Keratinocyte (primary cell): ENCODE measurements at regions not wholly inside any gene's neighbourhood (a gene's known extent, or its start where the extent isn't known, plus 50 kb on each side); places are given as distances from the start of the nearest gene placed in this dataset.
"Not testable (repeated sequence)": the region's sequence is repeated elsewhere in the genome, so short reads cannot be mapped to it uniquely, and the experiment has no call there.

Source experiments
- DNase-seq: peaks from one replicate; pipeline ENCODE4 v3.0.0-alpha.2; 2011; ENCODE audit warnings: low read depth, missing footprints, low spot score
- FAIRE-seq: peaks from 2 replicates; lab custom pipeline; 2011; peaks lifted over from hg19 to GRCh38; lab: Jason Lieb, UNC
- H2AFZ ChIP-seq: 2 replicates; pipeline ENCODE4 v1.6.0; 2012; ENCODE audit warnings: low read length, control low read depth, inconsistent platforms; ENCODE audit not compliant: control insufficient read depth
- H3K27ac ChIP-seq: 2 replicates; pipeline ENCODE4 v1.5.1; 2011; ENCODE audit warnings: low read length; ENCODE audit not compliant: control insufficient read depth, insufficient read depth
- H3K27me3 ChIP-seq: 3 replicates; pipeline ENCODE4 v1.6.0; 2011; ENCODE audit warnings: low read length; ENCODE audit not compliant: control insufficient read depth, insufficient read depth; ENCODE audit errors: extremely low read depth
- H3K36me3 ChIP-seq, 2 experiments: 2 replicates in 1 of 2; 3 replicates in 1 of 2; pipeline ENCODE4 v1.5.1; 2011; ENCODE audit warnings: low read length in 2 of 2, mild to moderate bottlenecking in 1 of 2; ENCODE audit not compliant: control insufficient read depth in 2 of 2, insufficient read depth in 2 of 2; ENCODE audit errors: extremely low read depth in 1 of 2
- H3K4me1 ChIP-seq: 3 replicates; pipeline ENCODE4 v1.5.1; 2011; ENCODE audit warnings: low read length; ENCODE audit not compliant: control insufficient read depth, insufficient read depth; ENCODE audit errors: extremely low read depth
- H3K4me2 ChIP-seq: 3 replicates; pipeline ENCODE4 v1.6.0; 2011; ENCODE audit warnings: low read depth, low read length; ENCODE audit not compliant: control insufficient read depth, insufficient read depth; ENCODE audit errors: extremely low read depth
- H3K4me3 ChIP-seq, 3 experiments: fragments of 200-600 bp in 1 of 3; sonication (generic) in 1 of 3; 2 replicates in 2 of 3; 3 replicates in 1 of 3; pipeline ENCODE4 v1.5.1; 2011 to 2016; ENCODE audit warnings: low read length in 3 of 3, mild to moderate bottlenecking in 3 of 3, control low read depth in 2 of 3, inconsistent platforms in 1 of 3, low read depth in 1 of 3, mixed read lengths in 1 of 3, mixed run types in 1 of 3, moderate library complexity in 1 of 3; ENCODE audit not compliant: control insufficient read depth in 2 of 3, insufficient read depth in 2 of 3; ENCODE audit errors: extremely low read depth in 1 of 3
- H3K79me2 ChIP-seq: 2 replicates; pipeline ENCODE4 v1.6.0; 2012; ENCODE audit warnings: low read length; ENCODE audit not compliant: control insufficient read depth, insufficient read depth
- H3K9ac ChIP-seq: 3 replicates; pipeline ENCODE4 v1.6.0; 2011; ENCODE audit warnings: low read length; ENCODE audit not compliant: control insufficient read depth, insufficient read depth; ENCODE audit errors: extremely low read depth
- H3K9me1 ChIP-seq: 3 replicates; pipeline ENCODE4 v1.6.0; 2011; ENCODE audit warnings: low read length; ENCODE audit not compliant: control insufficient read depth, insufficient read depth; ENCODE audit errors: extremely low read depth
- H3K9me3 ChIP-seq: 2 replicates; pipeline ENCODE4 v1.5.1; 2012; ENCODE audit warnings: low read depth, low read length; ENCODE audit not compliant: control insufficient read depth
- H4K20me1 ChIP-seq: 3 replicates; pipeline ENCODE4 v1.6.0; 2011; ENCODE audit warnings: low read length; ENCODE audit not compliant: control insufficient read depth, insufficient read depth; ENCODE audit errors: extremely low read depth
- EZH2 ChIP-seq: IDR thresholded peaks from one replicate; pipeline ENCODE4 v1.6.1; 2012; ENCODE audit warnings: inconsistent platforms, mild to moderate bottlenecking, low read length, moderate library complexity
- dilution Hi-C: fragments of 300-500 bp; cut with MboI; formaldehyde crosslinking; loops from one replicate; pipeline ENCODE4 v1.7.0; 2020; ENCODE audit warnings: low sequenced_read_pairs; ENCODE audit not compliant: extremely low pct_ligation_motif_present
- TF ChIP-seq, protein P1 (sequence below), 3 experiments: IDR thresholded peaks in 1 of 3; conservative IDR thresholded peaks in 1 of 3; optimal IDR thresholded peaks in 1 of 3; 2 replicates in 2 of 3; 3 replicates in 1 of 3; pipeline versions ENCODE3 to v1.5.1; 2011; ENCODE audit warnings: low read length in 3 of 3, mild to moderate bottlenecking in 3 of 3, moderate library complexity in 2 of 3, control low read depth in 1 of 3, inconsistent platforms in 1 of 3; ENCODE audit not compliant: insufficient read depth in 2 of 3; ENCODE audit errors: extremely low read depth in 1 of 3

- no peaks in the 10 kb centered on the region for H4K20me1 ChIP-seq
- no peaks in the 10 kb centered on the region for H3K9me3 ChIP-seq
- H3K9ac ChIP-seq = no peak overlapping the region
- dilution Hi-C loops = no loop called here
- H3K4me3 ChIP-seq = no peak overlapping the region
- no peaks in the 10 kb centered on the region for H3K36me3 ChIP-seq
- FAIRE-seq (no peak), DNase-seq (no peak)
- no peaks in the 10 kb centered on the region for H3K79me2 ChIP-seq
- no peaks in the 10 kb centered on the region for H3K4me1 ChIP-seq
- no peak overlapping the region for H3K4me2 ChIP-seq
- H2AFZ ChIP-seq = no peak overlapping the region
- H3K27ac ChIP-seq = no peak overlapping the region
- TF ChIP-seq, protein P1, sequence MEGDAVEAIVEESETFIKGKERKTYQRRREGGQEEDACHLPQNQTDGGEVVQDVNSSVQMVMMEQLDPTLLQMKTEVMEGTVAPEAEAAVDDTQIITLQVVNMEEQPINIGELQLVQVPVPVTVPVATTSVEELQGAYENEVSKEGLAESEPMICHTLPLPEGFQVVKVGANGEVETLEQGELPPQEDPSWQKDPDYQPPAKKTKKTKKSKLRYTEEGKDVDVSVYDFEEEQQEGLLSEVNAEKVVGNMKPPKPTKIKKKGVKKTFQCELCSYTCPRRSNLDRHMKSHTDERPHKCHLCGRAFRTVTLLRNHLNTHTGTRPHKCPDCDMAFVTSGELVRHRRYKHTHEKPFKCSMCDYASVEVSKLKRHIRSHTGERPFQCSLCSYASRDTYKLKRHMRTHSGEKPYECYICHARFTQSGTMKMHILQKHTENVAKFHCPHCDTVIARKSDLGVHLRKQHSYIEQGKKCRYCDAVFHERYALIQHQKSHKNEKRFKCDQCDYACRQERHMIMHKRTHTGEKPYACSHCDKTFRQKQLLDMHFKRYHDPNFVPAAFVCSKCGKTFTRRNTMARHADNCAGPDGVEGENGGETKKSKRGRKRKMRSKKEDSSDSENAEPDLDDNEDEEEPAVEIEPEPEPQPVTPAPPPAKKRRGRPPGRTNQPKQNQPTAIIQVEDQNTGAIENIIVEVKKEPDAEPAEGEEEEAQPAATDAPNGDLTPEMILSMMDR (optimal IDR thresholded peaks at IDR 0.05 in 1 of 3, IDR thresholded peaks at IDR 0.05 in 1 of 3, conservative IDR thresholded peaks at IDR 0.05 in 1 of 3; ENCODE audit: extremely low read depth in 1 of 3, insufficient read depth in 2 of 3, low read length in 3 of 3) = no peak
- TF ChIP-seq EZH2 = no peak
- H3K27me3 ChIP-seq = no peaks in the 10 kb centered on the region
- no peaks in the 10 kb centered on the region for H3K9me1 ChIP-seq
Measured at GRCh38 chr5:174491761-174492350, 232.5 kb upstream of the MSX2 start.

DNA sequence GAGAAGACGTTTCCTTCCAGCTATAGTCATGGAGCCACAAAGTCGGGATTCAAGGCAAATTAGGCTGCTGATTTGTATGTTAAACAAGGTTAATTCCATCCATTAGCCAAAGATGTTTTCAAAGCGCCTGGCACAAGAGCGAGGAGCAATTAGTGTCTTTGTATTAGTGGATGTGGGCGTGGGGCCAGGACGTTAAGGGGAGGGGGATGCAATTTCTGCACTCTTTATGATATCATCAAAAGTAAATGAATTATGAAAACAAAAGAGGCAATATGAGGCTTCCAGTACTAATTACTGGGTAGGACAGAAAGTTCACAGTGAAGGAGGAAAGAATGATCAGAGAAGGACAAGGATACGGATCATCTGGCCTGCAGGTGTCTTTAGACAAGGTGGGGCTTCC is 230.9 kb upstream of the MSX2 start:
- dilution Hi-C loops = no loop called here
- Histone ChIP-seq H4K20me1 (no peaks in the 10 kb centered on the region), H3K9me3 (no peaks in the 10 kb centered on the region), H3K27me3 (no peaks in the 10 kb centered on the region), H3K9me1 (no peaks in the 10 kb centered on the region), H3K4me3 (no peak overlapping the region), H2AFZ (no peak overlapping the region), H3K27ac (no peak overlapping the region), H3K36me3 (no peaks in the 10 kb centered on the region), H3K79me2 (no peaks in the 10 kb centered on the region), H3K4me1 (no peaks in the 10 kb centered on the region), H3K4me2 (no peak overlapping the region), H3K9ac (no peak overlapping the region)
- FAIRE-seq (no peak), DNase-seq (no peak)
- TF ChIP-seq EZH2 = no peak
- TF ChIP-seq, protein P1 (optimal IDR thresholded peaks at IDR 0.05 in 1 of 3, IDR thresholded peaks at IDR 0.05 in 1 of 3, conservative IDR thresholded peaks at IDR 0.05 in 1 of 3; ENCODE audit: extremely low read depth in 1 of 3, insufficient read depth in 2 of 3, low read length in 3 of 3) = no peak

DNA sequence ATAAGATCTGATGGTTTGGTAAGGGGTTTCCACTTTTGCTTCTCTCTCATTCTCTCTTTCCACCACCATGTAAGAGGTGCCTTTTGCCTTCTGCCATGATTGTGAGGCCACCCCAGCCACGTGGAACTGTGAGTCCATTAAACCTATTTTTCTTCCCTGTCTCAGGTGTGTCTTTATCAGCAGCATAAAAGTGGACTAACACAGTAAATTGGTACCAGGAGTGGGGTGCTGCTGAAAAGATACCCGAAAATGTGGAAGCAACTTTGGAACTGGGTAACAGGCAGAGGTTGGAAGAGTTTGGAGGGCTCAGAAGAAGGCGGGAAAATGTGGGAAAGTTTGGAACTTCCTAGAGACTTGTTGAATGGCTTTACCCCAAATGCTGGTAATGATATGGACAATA is 226.4 kb upstream of the MSX2 start:
- DNase-seq, H3K4me1 ChIP-seq, H4K20me1 ChIP-seq, H3K9me1 ChIP-seq, H3K4me2 ChIP-seq, H3K27me3 ChIP-seq, H3K9me3 ChIP-seq, dilution Hi-C loops, H3K27ac ChIP-seq, H2AFZ ChIP-seq, H3K79me2 ChIP-seq, H3K4me3 ChIP-seq, H3K36me3 ChIP-seq, FAIRE-seq, H3K9ac ChIP-seq: not testable (repeated sequence)

GRCh38 chr5:174498575-174498974 is 225.8 kb upstream of the MSX2 start:
- H3K4me2 ChIP-seq, H2AFZ ChIP-seq, H4K20me1 ChIP-seq, H3K4me1 ChIP-seq, dilution Hi-C loops, H3K27ac ChIP-seq, DNase-seq, H3K9ac ChIP-seq, H3K9me1 ChIP-seq, FAIRE-seq, H3K27me3 ChIP-seq, H3K79me2 ChIP-seq, H3K4me3 ChIP-seq, H3K36me3 ChIP-seq, H3K9me3 ChIP-seq: not testable (repeated sequence)
